MM.1S (cell line): ENCODE measurements at regions not wholly inside any gene's neighbourhood (a gene's known extent, or its start where the extent isn't known, plus 50 kb on each side); places are given as distances from the start of the nearest gene placed in this dataset.

Experiments
- CTCF ChIP-seq: fragments of 300-600 bp; sonication (generic); IDR thresholded peaks from 2 replicates; pipeline ENCODE4 v1.5.1; 2016; ENCODE audit warnings: antibody characterized with exemption, low read length, mixed read lengths
- EZH2phosphoT487 ChIP-seq: fragments of 300-600 bp; sonication (generic); IDR thresholded peaks from 2 replicates; pipeline ENCODE4 v1.6.1; 2018; ENCODE audit warnings: antibody characterized with exemption, low read length

GRCh38 chr1:96545935-96546656, 175.5 kb upstream of the PTBP2 start:
- no peak for TF ChIP-seq CTCF
- TF ChIP-seq EZH2phosphoT487: no peak
